ENCODE measurements at regions not wholly inside any gene's neighbourhood (a gene's known extent, or its start where the extent isn't known, plus 50 kb on each side); places are given as distances from the start of the nearest gene placed in this dataset.

DNA sequence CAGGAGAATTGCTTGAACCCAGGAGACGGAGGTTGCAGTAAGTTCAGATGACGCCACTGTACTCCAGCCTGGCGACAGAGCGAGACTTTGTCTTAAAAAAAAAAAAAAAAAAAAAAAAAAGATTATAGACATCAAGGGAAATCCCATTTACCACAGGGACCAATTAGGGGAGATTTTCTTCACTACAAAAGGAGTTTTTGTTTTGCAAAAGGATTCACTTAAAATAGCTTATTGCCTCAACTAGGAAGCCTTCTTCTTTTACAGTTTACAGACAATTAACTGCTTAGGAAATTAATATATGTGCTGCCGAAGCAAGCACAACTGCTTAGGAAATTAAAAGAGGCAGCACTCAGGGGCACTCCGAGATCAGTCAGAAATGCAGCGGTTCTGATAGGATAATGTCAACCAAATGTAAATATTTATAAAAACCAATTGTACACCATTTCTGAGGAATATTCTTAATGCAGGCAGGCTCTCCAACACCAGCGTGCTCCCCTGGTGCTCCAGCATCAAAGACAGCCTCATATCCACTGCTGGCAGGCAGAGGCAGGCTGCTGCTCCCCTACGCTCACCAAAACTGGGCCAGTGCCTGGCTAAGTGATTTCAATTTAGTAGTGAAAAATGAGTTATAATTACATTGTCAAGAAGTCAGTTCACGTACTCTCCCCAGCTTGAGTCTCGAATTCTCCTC, 107.9 kb upstream of the RAB4A start:
- Histone ChIP-seq H3K4me1 (ENCODE audit: control insufficient read depth in 4 of 4, insufficient read depth in 4 of 4, low read length in 3 of 4) (peaks cover 0 to 4% (median under 1%) of the 10 kb centered on the region in 4 donors), H3K9me3 (ENCODE audit: control insufficient read depth in 4 of 4, low read length in 3 of 4) (no peaks in the 10 kb centered on the region), H3K27me3 (ENCODE audit: control insufficient read depth in 4 of 4, insufficient read depth in 4 of 4, low read length in 3 of 4) (no peaks in the 10 kb centered on the region), H3K4me3 (ENCODE audit: low read depth in 1 of 3, low read length in 3 of 3) (no peak overlapping the region), H3K36me3 (ENCODE audit: control insufficient read depth in 4 of 4, insufficient read depth in 3 of 4, low read depth in 1 of 4, low read length in 3 of 4) (no peaks in the 10 kb centered on the region), H3K9ac (ENCODE audit: low read depth in 1 of 2, low read length in 2 of 2) (no peak overlapping the region), H3K27ac (ENCODE audit: low read depth in 1 of 2, low read length in 2 of 2) (no peak overlapping the region)
- no peak for DNase-seq (ENCODE audit: low spot score)
- WGBS: 94% methylated on average over 11 of the region's 11 CpGs
- TF ChIP-seq RXRA (IDR thresholded peaks at IDR 0.05) (no peak), EGR1 (IDR thresholded peaks at IDR 0.05; ENCODE audit: low read depth in 2 of 2) (no peak), MAX (IDR thresholded peaks at IDR 0.05) (no peak)
- TF ChIP-seq, protein P1, sequence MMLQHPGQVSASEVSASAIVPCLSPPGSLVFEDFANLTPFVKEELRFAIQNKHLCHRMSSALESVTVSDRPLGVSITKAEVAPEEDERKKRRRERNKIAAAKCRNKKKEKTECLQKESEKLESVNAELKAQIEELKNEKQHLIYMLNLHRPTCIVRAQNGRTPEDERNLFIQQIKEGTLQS (IDR thresholded peaks at IDR 0.05): no peak

DNA sequence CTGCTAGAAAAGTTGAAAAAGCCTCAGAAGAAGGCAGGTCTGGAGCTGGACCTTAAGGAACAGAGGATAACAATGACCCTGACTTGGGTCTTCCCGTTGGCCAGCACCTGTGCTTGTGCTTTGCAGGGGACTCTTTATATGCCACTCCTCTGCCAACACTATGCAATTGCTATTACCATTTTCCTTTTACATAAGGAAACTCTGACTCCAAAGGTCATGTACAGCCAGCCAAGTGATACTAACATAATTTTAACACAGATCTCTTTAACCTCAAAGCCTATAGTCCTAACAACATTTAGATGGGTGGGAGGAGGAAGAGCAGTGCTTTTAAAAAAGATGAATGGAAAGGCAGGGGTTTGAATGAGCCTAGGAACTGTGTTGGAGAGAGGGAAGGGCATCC, 106.6 kb upstream of the RAB4A start:
- H3K9me3 ChIP-seq (ENCODE audit: control insufficient read depth in 4 of 4, low read length in 3 of 4): no peaks in the 10 kb centered on the region
- no peaks in the 10 kb centered on the region for H3K36me3 ChIP-seq (ENCODE audit: control insufficient read depth in 4 of 4, insufficient read depth in 3 of 4, low read depth in 1 of 4, low read length in 3 of 4)
- DNase-seq (ENCODE audit: low spot score): no peak
- H3K9ac ChIP-seq (ENCODE audit: low read depth in 1 of 2, low read length in 2 of 2): no peak overlapping the region
- no peak overlapping the region for H3K4me3 ChIP-seq (ENCODE audit: low read depth in 1 of 3, low read length in 3 of 3)
- H3K27me3 ChIP-seq (ENCODE audit: control insufficient read depth in 4 of 4, insufficient read depth in 4 of 4, low read length in 3 of 4): no peaks in the 10 kb centered on the region
- no peak overlapping the region for H3K27ac ChIP-seq (ENCODE audit: low read depth in 1 of 2, low read length in 2 of 2)
- 58% methylated on average over 1 of the region's 1 CpG for WGBS
- H3K4me1 ChIP-seq (ENCODE audit: control insufficient read depth in 4 of 4, insufficient read depth in 4 of 4, low read length in 3 of 4): peaks cover 0 to 4% (median under 1%) of the 10 kb centered on the region in 4 donors
- no peak for TF ChIP-seq MAX (IDR thresholded peaks at IDR 0.05)
- no peak for TF ChIP-seq CTCF (IDR thresholded peaks at IDR 0.05; ENCODE audit: low read depth, low read length, missing input control)
- TF ChIP-seq GABPA (IDR thresholded peaks at IDR 0.05 in 1 of 2, conservative IDR thresholded peaks at IDR 0.05 in 1 of 2): no peak
- TF ChIP-seq FOXA2 (IDR thresholded peaks at IDR 0.05): no peak
- TF ChIP-seq, protein P2, sequence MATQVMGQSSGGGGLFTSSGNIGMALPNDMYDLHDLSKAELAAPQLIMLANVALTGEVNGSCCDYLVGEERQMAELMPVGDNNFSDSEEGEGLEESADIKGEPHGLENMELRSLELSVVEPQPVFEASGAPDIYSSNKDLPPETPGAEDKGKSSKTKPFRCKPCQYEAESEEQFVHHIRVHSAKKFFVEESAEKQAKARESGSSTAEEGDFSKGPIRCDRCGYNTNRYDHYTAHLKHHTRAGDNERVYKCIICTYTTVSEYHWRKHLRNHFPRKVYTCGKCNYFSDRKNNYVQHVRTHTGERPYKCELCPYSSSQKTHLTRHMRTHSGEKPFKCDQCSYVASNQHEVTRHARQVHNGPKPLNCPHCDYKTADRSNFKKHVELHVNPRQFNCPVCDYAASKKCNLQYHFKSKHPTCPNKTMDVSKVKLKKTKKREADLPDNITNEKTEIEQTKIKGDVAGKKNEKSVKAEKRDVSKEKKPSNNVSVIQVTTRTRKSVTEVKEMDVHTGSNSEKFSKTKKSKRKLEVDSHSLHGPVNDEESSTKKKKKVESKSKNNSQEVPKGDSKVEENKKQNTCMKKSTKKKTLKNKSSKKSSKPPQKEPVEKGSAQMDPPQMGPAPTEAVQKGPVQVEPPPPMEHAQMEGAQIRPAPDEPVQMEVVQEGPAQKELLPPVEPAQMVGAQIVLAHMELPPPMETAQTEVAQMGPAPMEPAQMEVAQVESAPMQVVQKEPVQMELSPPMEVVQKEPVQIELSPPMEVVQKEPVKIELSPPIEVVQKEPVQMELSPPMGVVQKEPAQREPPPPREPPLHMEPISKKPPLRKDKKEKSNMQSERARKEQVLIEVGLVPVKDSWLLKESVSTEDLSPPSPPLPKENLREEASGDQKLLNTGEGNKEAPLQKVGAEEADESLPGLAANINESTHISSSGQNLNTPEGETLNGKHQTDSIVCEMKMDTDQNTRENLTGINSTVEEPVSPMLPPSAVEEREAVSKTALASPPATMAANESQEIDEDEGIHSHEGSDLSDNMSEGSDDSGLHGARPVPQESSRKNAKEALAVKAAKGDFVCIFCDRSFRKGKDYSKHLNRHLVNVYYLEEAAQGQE (IDR thresholded peaks at IDR 0.05): no peak
- no peak for TF ChIP-seq FOXA1 (IDR thresholded peaks at IDR 0.05)
- peak in 1 of 2 donors; percentile 27 for TF ChIP-seq HNF4A (conservative IDR thresholded peaks at IDR 0.05)

All from liver (tissue), 8 donors.